ENCODE measurements at regions not wholly inside any gene's neighbourhood (a gene's known extent, or its start where the extent isn't known, plus 50 kb on each side); places are given as distances from the start of the nearest gene placed in this dataset.

- no peak overlapping the region for H3K4me3 ChIP-seq (ENCODE audit: low read depth, low read length)
- no peak for DNase-seq (ENCODE audit: low read depth)
- no peak for TF ChIP-seq CTCF (conservative IDR thresholded peaks at IDR 0.05; ENCODE audit: low read depth, low read length)
Measured at GRCh38 chr1:167156466-167156865, 62.6 kb downstream of the STYXL2 start.

- H3K4me3 ChIP-seq (ENCODE audit: low read depth, low read length): no peak overlapping the region
- no peak for DNase-seq (ENCODE audit: low read depth)
- no peak for TF ChIP-seq CTCF (conservative IDR thresholded peaks at IDR 0.05; ENCODE audit: low read depth, low read length)
Measured at GRCh38 chr1:167157114-167157513, 63.2 kb downstream of the STYXL2 start.

GRCh38 chr1:167158111-167158812, 62.4 kb upstream of the POU2F1 start:
- TF ChIP-seq CTCF (conservative IDR thresholded peaks at IDR 0.05; ENCODE audit: low read depth, low read length): no peak
- H3K4me3 ChIP-seq (ENCODE audit: low read depth, low read length): no peak overlapping the region
- DNase-seq (ENCODE audit: low read depth): no peak

GRCh38 chr1:167158813-167159275, 61.8 kb upstream of the POU2F1 start:
- DNase-seq (ENCODE audit: low read depth): no peak
- TF ChIP-seq CTCF (conservative IDR thresholded peaks at IDR 0.05; ENCODE audit: low read depth, low read length): no peak
- H3K4me3 ChIP-seq (ENCODE audit: low read depth, low read length): no peak overlapping the region

GRCh38 chr1:167159782-167160181, 60.9 kb upstream of the POU2F1 start:
- DNase-seq (ENCODE audit: low read depth): no peak
- no peak for TF ChIP-seq CTCF (conservative IDR thresholded peaks at IDR 0.05; ENCODE audit: low read depth, low read length)
- no peak overlapping the region for H3K4me3 ChIP-seq (ENCODE audit: low read depth, low read length)

GRCh38 chr1:167161242-167161641, 59.4 kb upstream of the POU2F1 start:
- TF ChIP-seq CTCF (conservative IDR thresholded peaks at IDR 0.05; ENCODE audit: low read depth, low read length): no peak
- H3K4me3 ChIP-seq (ENCODE audit: low read depth, low read length): no peak overlapping the region
- DNase-seq (ENCODE audit: low read depth): no peak

GRCh38 chr1:167161762-167162161, 58.9 kb upstream of the POU2F1 start:
- TF ChIP-seq CTCF (conservative IDR thresholded peaks at IDR 0.05; ENCODE audit: low read depth, low read length): no peak
- DNase-seq (ENCODE audit: low read depth): no peak
- H3K4me3 ChIP-seq (ENCODE audit: low read depth, low read length): no peak overlapping the region
